Testis (tissue), 2 donors: ENCODE measurements at regions not wholly inside any gene's neighbourhood (a gene's known extent, or its start where the extent isn't known, plus 50 kb on each side); places are given as distances from the start of the nearest gene placed in this dataset.

Source experiments
- POLR2A ChIP-seq: fragments of 450-650 bp; IDR thresholded peaks from one replicate; pipeline ENCODE4 v1.6.1; 2017; ENCODE audit warnings: antibody characterized with exemption, mild to moderate bottlenecking, moderate library complexity
- TF ChIP-seq, protein P1 (sequence below), 3 experiments: fragments of 450-650 bp in 2 of 3; fragments of 200-600 bp in 1 of 3; sonication (generic) in 1 of 3; IDR thresholded peaks; one replicate each; pipeline ENCODE4 v1.5.1; 2016 to 2019; ENCODE audit warnings: antibody characterized with exemption in 3 of 3, mild to moderate bottlenecking in 2 of 3, moderate library complexity in 1 of 3

DNA sequence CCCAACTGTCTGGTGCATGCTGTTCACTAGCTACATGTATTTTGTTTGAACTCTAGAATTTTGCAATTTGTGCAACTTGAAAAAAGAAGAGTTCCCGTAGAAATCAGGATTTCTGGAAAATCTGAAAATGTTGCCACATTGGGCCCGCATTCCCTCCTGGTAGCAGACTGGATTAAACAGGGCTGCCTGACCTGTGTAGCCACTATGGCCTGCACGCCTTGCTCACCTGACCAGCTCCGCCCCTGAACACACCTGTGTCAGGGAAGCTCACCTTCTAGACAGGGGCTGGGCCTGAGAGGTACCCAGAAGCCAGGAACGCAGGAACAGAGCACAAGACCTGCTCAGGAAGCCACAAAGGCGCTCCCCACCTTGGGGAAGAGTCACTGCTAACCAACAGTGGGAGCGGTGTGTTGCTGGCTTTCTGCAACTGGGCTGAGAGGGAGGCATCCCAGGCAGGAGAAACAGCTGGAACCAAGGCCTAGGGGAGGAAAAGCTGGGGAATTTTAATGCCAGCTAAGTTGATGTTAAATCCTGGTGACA, 106.5 kb downstream of the UQCRFS1 start:
- no peak for TF ChIP-seq POLR2A
- TF ChIP-seq, protein P1, sequence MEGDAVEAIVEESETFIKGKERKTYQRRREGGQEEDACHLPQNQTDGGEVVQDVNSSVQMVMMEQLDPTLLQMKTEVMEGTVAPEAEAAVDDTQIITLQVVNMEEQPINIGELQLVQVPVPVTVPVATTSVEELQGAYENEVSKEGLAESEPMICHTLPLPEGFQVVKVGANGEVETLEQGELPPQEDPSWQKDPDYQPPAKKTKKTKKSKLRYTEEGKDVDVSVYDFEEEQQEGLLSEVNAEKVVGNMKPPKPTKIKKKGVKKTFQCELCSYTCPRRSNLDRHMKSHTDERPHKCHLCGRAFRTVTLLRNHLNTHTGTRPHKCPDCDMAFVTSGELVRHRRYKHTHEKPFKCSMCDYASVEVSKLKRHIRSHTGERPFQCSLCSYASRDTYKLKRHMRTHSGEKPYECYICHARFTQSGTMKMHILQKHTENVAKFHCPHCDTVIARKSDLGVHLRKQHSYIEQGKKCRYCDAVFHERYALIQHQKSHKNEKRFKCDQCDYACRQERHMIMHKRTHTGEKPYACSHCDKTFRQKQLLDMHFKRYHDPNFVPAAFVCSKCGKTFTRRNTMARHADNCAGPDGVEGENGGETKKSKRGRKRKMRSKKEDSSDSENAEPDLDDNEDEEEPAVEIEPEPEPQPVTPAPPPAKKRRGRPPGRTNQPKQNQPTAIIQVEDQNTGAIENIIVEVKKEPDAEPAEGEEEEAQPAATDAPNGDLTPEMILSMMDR (IDR thresholded peaks at IDR 0.05), result no peak
